HEK293T (cell line): ENCODE measurements at regions not wholly inside any gene's neighbourhood (a gene's known extent, or its start where the extent isn't known, plus 50 kb on each side); places are given as distances from the start of the nearest gene placed in this dataset.

Experiments used
- CTCF ChIA-PET: fragments of 350-600 bp; formaldehyde crosslinking; extraction: SDS; loops from one replicate; lab custom pipeline; 2021; ENCODE audit warnings: antibody characterized with exemption, inconsistent platforms; lab: Yijun Ruan, JAX
- POLR2A ChIA-PET: fragments of 350-600 bp; formaldehyde crosslinking; extraction: SDS; loops from one replicate; lab custom pipeline; 2020; ENCODE audit warnings: antibody characterized with exemption, inconsistent platforms; lab: Yijun Ruan, JAX
- DNase-seq: peaks from one replicate; pipeline ENCODE4 v3.0.0; 2012; ENCODE audit warnings: mixed read lengths; ENCODE audit errors: extremely low spot score
- ARNT ChIP-seq: fragments of 450-650 bp; IDR thresholded peaks from 2 replicates; pipeline ENCODE4 v1.6.1; 2017; ENCODE audit warnings: mild to moderate bottlenecking
- BHLHE40 ChIP-seq: fragments of 450-650 bp; IDR thresholded peaks from 2 replicates; pipeline ENCODE4 v1.6.1; 2016; ENCODE audit warnings: mild to moderate bottlenecking, moderate library complexity, borderline replicate concordance
- CTBP1 ChIP-seq: fragments of 450-650 bp; IDR thresholded peaks from 2 replicates; pipeline ENCODE4 v1.6.1; 2016; ENCODE audit warnings: borderline replicate concordance
- ELF4 ChIP-seq: fragments of 450-650 bp; IDR thresholded peaks from 2 replicates; pipeline ENCODE4 v1.6.1; 2017; ENCODE audit warnings: antibody characterized with exemption
- FOXA1 ChIP-seq: fragments of 450-650 bp; IDR thresholded peaks from 2 replicates; pipeline ENCODE4 v1.6.1; 2016; ENCODE audit warnings: mild to moderate bottlenecking
- FOXK2 ChIP-seq: fragments of 450-650 bp; IDR thresholded peaks from 2 replicates; pipeline ENCODE4 v1.6.1; 2016; ENCODE audit warnings: mild to moderate bottlenecking
- FOXM1 ChIP-seq: fragments of 450-650 bp; IDR thresholded peaks from 2 replicates; pipeline ENCODE4 v1.6.1; 2017; ENCODE audit warnings: mild to moderate bottlenecking, borderline replicate concordance
- HDGF ChIP-seq: fragments of 450-650 bp; IDR thresholded peaks from 2 replicates; pipeline ENCODE4 v1.6.1; 2017; ENCODE audit warnings: antibody characterized with exemption, borderline replicate concordance
- L3MBTL2 ChIP-seq: fragments of 450-650 bp; conservative IDR thresholded peaks from 2 replicates; pipeline ENCODE4 v1.6.1; 2016; ENCODE audit warnings: mild to moderate bottlenecking
- LEF1 ChIP-seq: fragments of 450-650 bp; IDR thresholded peaks from 2 replicates; pipeline ENCODE4 v1.6.1; 2017; ENCODE audit warnings: mild to moderate bottlenecking, borderline replicate concordance
- NFRKB ChIP-seq: fragments of 450-650 bp; IDR thresholded peaks from 2 replicates; pipeline ENCODE4 v1.6.1; 2016; ENCODE audit warnings: mild to moderate bottlenecking, moderate library complexity
- PKNOX1 ChIP-seq: fragments of 450-650 bp; IDR thresholded peaks from 2 replicates; pipeline ENCODE4 v1.6.1; 2016
- SP1 ChIP-seq: fragments of 450-650 bp; IDR thresholded peaks from 2 replicates; pipeline ENCODE4 v1.6.1; 2017
- SUZ12 ChIP-seq: fragments of 450-650 bp; IDR thresholded peaks from 2 replicates; pipeline ENCODE4 v1.6.1; 2016; ENCODE audit warnings: mild to moderate bottlenecking
- TARDBP ChIP-seq: fragments of 450-650 bp; IDR thresholded peaks from 2 replicates; pipeline ENCODE4 v1.6.1; 2016
- ZNF384 ChIP-seq: fragments of 450-650 bp; IDR thresholded peaks from 2 replicates; pipeline ENCODE4 v1.6.1; 2016

- POLR2A ChIA-PET: no interaction called here
- CTCF ChIA-PET: interaction anchor here (0.6 kb wide), 1 partner anchor 35 kb away, joined by 3 read pairs; no protein-coding TSS in a partner anchor
- DNase-seq: no peak
- no peak for TF ChIP-seq FOXA1
- TF ChIP-seq PKNOX1: no peak
- no peak for TF ChIP-seq ZNF384
- no peak for TF ChIP-seq SUZ12
These were observed 137.4 kb downstream of the NXPE2 start for GRCh38 chr11:114815761-114816160.

GRCh38 chr11:114816791-114817190 is 138.5 kb downstream of the NXPE2 start:
- no peak for TF ChIP-seq SUZ12
- TF ChIP-seq FOXK2: no peak
- no peak for TF ChIP-seq FOXM1
- TF ChIP-seq BHLHE40: no peak
- no peak for TF ChIP-seq TARDBP
- TF ChIP-seq ARNT: no peak
- TF ChIP-seq HDGF: no peak
- TF ChIP-seq NFRKB: no peak
- no peak for TF ChIP-seq ZNF384
- no peak for TF ChIP-seq L3MBTL2
- no peak for TF ChIP-seq LEF1
- no peak for TF ChIP-seq ELF4
- TF ChIP-seq SP1: no peak
- no peak for TF ChIP-seq PKNOX1
- no peak for TF ChIP-seq CTBP1
- TF ChIP-seq FOXA1: no peak
- ChIA-PET POLR2A (no interaction called here), CTCF (no interaction called here)
- DNase-seq: no peak

GRCh38 chr11:114818382-114818781 is 140.1 kb downstream of the NXPE2 start:
- CTCF ChIA-PET: no interaction called here
- TF ChIP-seq HDGF (no peak), ARNT (no peak), TARDBP (no peak), CTBP1 (no peak), L3MBTL2 (no peak)
- POLR2A ChIA-PET: no interaction called here
- no peak for DNase-seq

GRCh38 chr11:114819028-114819427 is 140.7 kb downstream of the NXPE2 start:
- TF ChIP-seq LEF1 (no peak), L3MBTL2 (no peak), TARDBP (no peak), SP1 (no peak), ELF4 (no peak), HDGF (no peak), PKNOX1 (no peak), FOXA1 (no peak), SUZ12 (no peak), BHLHE40 (no peak), ARNT (no peak), FOXK2 (no peak), FOXM1 (no peak), NFRKB (no peak), ZNF384 (no peak), CTBP1 (no peak)
- DNase-seq: no peak
- ChIA-PET CTCF (no interaction called here), POLR2A (no interaction called here)

- TF ChIP-seq CTBP1 (no peak), TARDBP (no peak), SP1 (no peak), FOXA1 (no peak), L3MBTL2 (no peak), FOXK2 (no peak), ARNT (no peak), LEF1 (no peak), SUZ12 (no peak), NFRKB (no peak), ELF4 (no peak)
- ChIA-PET POLR2A (no interaction called here), CTCF (no interaction called here)
- no peak for DNase-seq
These were observed 142.3 kb downstream of the NXPE2 start for GRCh38 chr11:114820621-114821020.

GRCh38 chr11:114821621-114822412 is 143.5 kb downstream of the NXPE2 start:
- TF ChIP-seq FOXA1: no peak
- TF ChIP-seq TARDBP: no peak
- no peak for TF ChIP-seq SUZ12
- TF ChIP-seq ELF4: no peak
- TF ChIP-seq ZNF384: no peak
- POLR2A ChIA-PET: no interaction called here
- CTCF ChIA-PET: no interaction called here
- no peak for DNase-seq
